Ascending aorta (tissue), 2 donors: ENCODE measurements at regions not wholly inside any gene's neighbourhood (a gene's known extent, or its start where the extent isn't known, plus 50 kb on each side); places are given as distances from the start of the nearest gene placed in this dataset.

ENCODE experiments used
- DNase-seq, 2 donors: peaks; one replicate each; pipeline ENCODE4 v3.0.0-alpha.2; 2019; ENCODE audit warnings: low spot score in 2 of 2
- H3K27ac ChIP-seq, 2 donors: fragments of 200-600 bp; sonication (generic); one replicate each; pipeline ENCODE4 v1.5.1; 2016 to 2017; ENCODE audit warnings: mild to moderate bottlenecking in 1 of 2
- H3K27me3 ChIP-seq: fragments of 200-600 bp; sonication (generic); one replicate; pipeline ENCODE4 v1.5.1; 2017
- H3K36me3 ChIP-seq, 2 donors: fragments of 200-600 bp; sonication (generic); one replicate each; pipeline ENCODE4 v1.5.1; 2016
- H3K4me1 ChIP-seq, 2 donors: fragments of 200-600 bp; sonication (generic); one replicate each; pipeline ENCODE4 v1.5.1; 2016 to 2017; ENCODE audit warnings: mild to moderate bottlenecking in 1 of 2
- H3K4me3 ChIP-seq, 2 donors: fragments of 200-600 bp; sonication (generic); one replicate each; pipeline ENCODE4 v1.5.1; 2016 to 2017; ENCODE audit warnings: mild to moderate bottlenecking in 1 of 2
- H3K9me3 ChIP-seq, 2 donors: fragments of 200-600 bp; sonication (generic); one replicate each; pipeline ENCODE4 v1.5.1; 2016
- intact Hi-C: fragments of 100-400 bp; cut with DNase I; formaldehyde crosslinking; loops from one replicate; pipeline ENCODE4 v1.15.1; 2023
- TF ChIP-seq, protein P1 (sequence below), 3 experiments: fragments of 200-600 bp in 2 of 3; fragments of 450-650 bp in 1 of 3; sonication (generic) in 2 of 3; IDR thresholded peaks; one replicate each; pipeline ENCODE4 v1.5.1; 2016 to 2019; ENCODE audit warnings: antibody characterized with exemption in 3 of 3, mild to moderate bottlenecking in 1 of 3, moderate library complexity in 1 of 3

DNA sequence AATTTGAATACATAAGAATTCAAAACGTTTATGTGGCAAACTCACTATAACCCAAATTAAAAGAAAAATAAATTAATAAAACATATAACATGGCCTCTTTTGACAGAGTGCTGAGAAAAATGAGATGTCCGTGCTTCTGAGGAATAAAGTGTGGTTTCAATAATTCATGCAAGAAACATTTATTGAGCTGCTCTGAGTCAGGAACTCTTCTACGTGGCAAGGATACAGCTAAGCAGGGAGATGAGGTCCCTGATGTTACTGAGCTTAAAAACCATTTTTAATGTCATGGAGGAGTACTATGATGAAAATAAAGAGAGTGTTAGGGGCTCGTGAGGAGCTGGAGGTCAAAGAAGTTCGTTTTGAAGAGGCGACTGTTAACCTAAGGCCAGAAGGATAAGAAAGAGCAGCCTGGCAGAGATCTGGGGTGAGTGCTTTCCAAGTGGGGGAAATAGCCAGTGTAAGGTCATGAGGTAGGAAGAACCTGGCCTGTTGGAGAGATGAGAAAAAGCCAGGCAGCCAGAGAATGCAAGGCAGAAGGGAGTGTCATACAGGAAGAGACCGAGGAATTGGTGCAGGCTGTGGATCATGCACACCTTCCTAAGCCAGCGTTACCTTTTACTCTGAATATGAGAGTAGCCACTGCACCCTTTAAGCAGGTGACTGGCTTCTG lies 182.2 kb upstream of the DUSP10 start:
- no peak overlapping the region for H3K27ac ChIP-seq
- TF ChIP-seq, protein P1, sequence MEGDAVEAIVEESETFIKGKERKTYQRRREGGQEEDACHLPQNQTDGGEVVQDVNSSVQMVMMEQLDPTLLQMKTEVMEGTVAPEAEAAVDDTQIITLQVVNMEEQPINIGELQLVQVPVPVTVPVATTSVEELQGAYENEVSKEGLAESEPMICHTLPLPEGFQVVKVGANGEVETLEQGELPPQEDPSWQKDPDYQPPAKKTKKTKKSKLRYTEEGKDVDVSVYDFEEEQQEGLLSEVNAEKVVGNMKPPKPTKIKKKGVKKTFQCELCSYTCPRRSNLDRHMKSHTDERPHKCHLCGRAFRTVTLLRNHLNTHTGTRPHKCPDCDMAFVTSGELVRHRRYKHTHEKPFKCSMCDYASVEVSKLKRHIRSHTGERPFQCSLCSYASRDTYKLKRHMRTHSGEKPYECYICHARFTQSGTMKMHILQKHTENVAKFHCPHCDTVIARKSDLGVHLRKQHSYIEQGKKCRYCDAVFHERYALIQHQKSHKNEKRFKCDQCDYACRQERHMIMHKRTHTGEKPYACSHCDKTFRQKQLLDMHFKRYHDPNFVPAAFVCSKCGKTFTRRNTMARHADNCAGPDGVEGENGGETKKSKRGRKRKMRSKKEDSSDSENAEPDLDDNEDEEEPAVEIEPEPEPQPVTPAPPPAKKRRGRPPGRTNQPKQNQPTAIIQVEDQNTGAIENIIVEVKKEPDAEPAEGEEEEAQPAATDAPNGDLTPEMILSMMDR (IDR thresholded peaks at IDR 0.05), result no peak
- H3K4me3 ChIP-seq, result no peak overlapping the region
- H3K36me3 ChIP-seq, result no peaks in the 10 kb centered on the region
- intact Hi-C loops, result no loop called here
- no peaks in the 10 kb centered on the region for H3K9me3 ChIP-seq
- no peaks in the 10 kb centered on the region for H3K27me3 ChIP-seq
- H3K4me1 ChIP-seq, result no peaks in the 10 kb centered on the region
- DNase-seq, result no peak

DNA sequence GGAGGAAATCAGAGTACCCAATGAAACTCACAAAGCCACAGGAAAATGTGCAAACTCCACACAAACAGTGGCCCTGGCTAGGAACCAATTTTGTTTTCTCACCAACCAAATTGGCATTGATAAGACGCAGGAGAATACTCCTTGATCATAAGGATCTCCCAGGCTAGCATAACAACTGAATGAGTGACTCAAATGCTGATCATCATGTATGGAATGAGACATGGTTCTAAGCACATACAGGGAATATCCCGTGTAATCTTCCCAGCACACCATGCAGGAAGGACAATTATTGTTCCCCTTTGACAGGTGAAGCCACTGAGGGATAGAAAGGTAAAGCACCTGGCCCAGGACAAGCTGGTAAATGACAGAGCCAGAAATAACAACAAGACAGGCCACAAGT lies 180.0 kb upstream of the DUSP10 start:
- Histone ChIP-seq H3K9me3 (no peaks in the 10 kb centered on the region), H3K27ac (no peak overlapping the region), H3K36me3 (no peaks in the 10 kb centered on the region), H3K4me1 (no peaks in the 10 kb centered on the region), H3K27me3 (no peaks in the 10 kb centered on the region), H3K4me3 (no peak overlapping the region)
- TF ChIP-seq, protein P1 (IDR thresholded peaks at IDR 0.05), result no peak
- no peak for DNase-seq
- intact Hi-C loops, result no loop called here

DNA sequence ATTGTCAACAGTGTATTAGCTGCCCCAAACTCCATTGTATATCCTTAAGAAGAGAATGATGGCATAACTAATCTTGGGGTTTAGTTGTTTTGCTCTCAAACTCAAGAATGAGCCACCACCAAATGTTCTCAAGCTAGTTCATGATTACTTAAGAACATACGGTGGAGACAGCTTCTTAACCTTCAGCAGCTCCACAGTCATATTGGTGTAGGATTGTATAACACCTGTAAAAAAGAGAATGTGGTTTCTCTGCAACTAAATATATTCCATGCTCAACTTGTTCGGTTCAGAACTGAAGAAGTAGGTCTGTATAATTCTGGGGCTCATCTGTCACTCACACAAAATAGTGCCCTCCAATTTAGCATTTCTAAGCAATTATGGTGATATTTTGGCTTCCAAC lies 177.9 kb upstream of the DUSP10 start:
- TF ChIP-seq, protein P1 (IDR thresholded peaks at IDR 0.05), result no peak
- no peak for DNase-seq
- no peaks in the 10 kb centered on the region for H3K9me3 ChIP-seq
- H3K4me3 ChIP-seq, result no peak overlapping the region
- no peak overlapping the region for H3K27ac ChIP-seq
- H3K36me3 ChIP-seq, result no peaks in the 10 kb centered on the region
- no peaks in the 10 kb centered on the region for H3K4me1 ChIP-seq
- intact Hi-C loops, result no loop called here
- no peaks in the 10 kb centered on the region for H3K27me3 ChIP-seq

DNA sequence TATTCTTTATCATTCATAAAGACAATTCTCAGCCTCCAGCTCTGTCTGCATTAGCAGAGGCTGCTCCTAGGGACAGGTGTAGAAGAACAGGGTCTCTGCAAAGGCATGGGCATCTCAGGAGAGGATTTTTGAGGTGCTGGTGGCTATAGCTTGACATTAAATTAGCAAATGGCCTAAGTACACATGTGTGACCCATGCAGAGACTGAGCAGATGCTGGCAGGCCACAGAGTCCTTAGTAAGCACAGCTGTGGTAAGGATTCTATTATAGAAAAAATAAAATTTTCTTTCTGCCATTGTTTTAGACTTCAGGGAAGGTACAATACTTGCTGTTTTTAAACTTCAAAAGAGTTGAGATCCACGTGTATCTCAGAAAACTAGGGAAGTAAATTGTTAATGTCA lies 177.5 kb upstream of the DUSP10 start:
- Histone ChIP-seq H3K27ac (no peak overlapping the region), H3K4me3 (no peak overlapping the region), H3K27me3 (no peaks in the 10 kb centered on the region), H3K4me1 (no peaks in the 10 kb centered on the region), H3K36me3 (no peaks in the 10 kb centered on the region), H3K9me3 (no peaks in the 10 kb centered on the region)
- TF ChIP-seq, protein P1 (IDR thresholded peaks at IDR 0.05), result no peak
- DNase-seq, result no peak
- intact Hi-C loops, result no loop called here

DNA sequence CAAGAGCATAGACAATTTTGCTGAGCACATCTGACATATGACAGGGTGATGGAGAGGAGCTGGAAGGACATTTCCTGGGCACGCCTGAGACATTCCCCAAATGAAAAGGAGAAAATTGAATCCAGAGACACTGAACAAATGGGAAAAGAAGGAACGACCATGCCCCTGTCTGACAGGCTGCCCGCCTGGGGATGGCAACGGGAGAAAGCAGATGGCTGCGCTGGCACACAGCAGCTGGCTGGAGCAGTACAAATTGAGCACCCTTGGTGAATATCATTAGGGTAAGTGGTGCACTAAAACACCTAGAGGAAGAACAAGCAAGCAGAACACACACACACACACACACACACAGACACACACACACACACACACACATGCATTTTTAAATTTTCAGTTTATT lies 174.3 kb upstream of the DUSP10 start:
- Histone ChIP-seq H3K27me3 (no peaks in the 10 kb centered on the region), H3K36me3 (no peaks in the 10 kb centered on the region), H3K4me1 (no peaks in the 10 kb centered on the region), H3K27ac (no peak overlapping the region), H3K4me3 (no peak overlapping the region), H3K9me3 (no peaks in the 10 kb centered on the region)
- intact Hi-C loops, result no loop called here
- TF ChIP-seq, protein P1 (IDR thresholded peaks at IDR 0.05), result no peak
- DNase-seq, result no peak

DNA sequence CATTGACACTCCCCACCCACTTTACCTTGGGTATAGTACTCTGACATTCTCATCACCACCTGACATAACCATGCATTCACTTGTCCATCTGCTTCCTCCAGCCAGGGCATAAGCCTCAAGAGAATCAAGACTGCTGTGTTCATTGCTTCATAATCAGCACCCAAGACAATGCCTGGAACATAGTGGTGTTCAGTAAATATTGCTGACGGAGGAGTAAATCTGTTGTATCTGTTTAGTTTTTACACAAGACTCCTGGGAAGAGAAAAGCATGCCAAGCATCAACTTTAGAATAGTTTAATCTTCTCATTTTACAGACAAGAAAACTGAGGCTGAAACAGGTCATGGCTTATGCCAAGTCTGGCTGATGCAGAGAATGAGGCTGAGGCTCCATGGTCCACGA lies 173.9 kb upstream of the DUSP10 start:
- no peaks in the 10 kb centered on the region for H3K27me3 ChIP-seq
- H3K27ac ChIP-seq, result no peak overlapping the region
- intact Hi-C loops, result no loop called here
- no peak overlapping the region for H3K4me3 ChIP-seq
- no peak for DNase-seq
- no peaks in the 10 kb centered on the region for H3K9me3 ChIP-seq
- H3K4me1 ChIP-seq, result no peaks in the 10 kb centered on the region
- TF ChIP-seq, protein P1 (IDR thresholded peaks at IDR 0.05), result no peak
- H3K36me3 ChIP-seq, result no peaks in the 10 kb centered on the region
